ENCODE measurements at regions not wholly inside any gene's neighbourhood (a gene's known extent, or its start where the extent isn't known, plus 50 kb on each side); places are given as distances from the start of the nearest gene placed in this dataset.

GRCh38 chr9:80557256-80557655 lies 985.5 kb downstream of the TLE4 start:
- no peaks in the 10 kb centered on the region for H3K9me3 Mint-ChIP-seq (ENCODE audit: unreplicated experiment)
- no peaks in the 10 kb centered on the region for H3K27me3 Mint-ChIP-seq (ENCODE audit: insufficient read depth, unreplicated experiment)
- TF ChIP-seq CTCF (IDR thresholded peaks at IDR 0.05; ENCODE audit: unreplicated experiment): no peak
- ChIA-PET CTCF (no interaction called here), POLR2A (interaction anchor here (0.6 to 0.9 kb wide), 2 partner anchors 56 to 1187 kb away, joined by 3 to 4 read pairs; no protein-coding TSS in a partner anchor)
- no peak overlapping the region for H3K4me3 Mint-ChIP-seq (ENCODE audit: unreplicated experiment)
- TSS peak; percentile 64 for BruUV-seq (replicated peaks)
- intact Hi-C loops (cut with micrococcal nuclease): no loop called here
- H3K36me3 Mint-ChIP-seq (ENCODE audit: insufficient read depth, unreplicated experiment): no peaks in the 10 kb centered on the region
- peaks cover 47% of the 10 kb centered on the region for H3K4me1 Mint-ChIP-seq (ENCODE audit: insufficient read depth, unreplicated experiment)
- peak overlapping the region; percentile 53 for H3K27ac Mint-ChIP-seq (ENCODE audit: low read depth, unreplicated experiment)
- peak; percentile 36 for DNase-seq (ENCODE audit: unreplicated experiment)

GRCh38 chr9:80556631-80557030 lies 984.9 kb downstream of the TLE4 start:
- no peak for TF ChIP-seq CTCF (IDR thresholded peaks at IDR 0.05; ENCODE audit: unreplicated experiment)
- intact Hi-C loops (cut with micrococcal nuclease): no loop called here
- peak; percentile 79 for DNase-seq (ENCODE audit: unreplicated experiment)
- Mint-ChIP-seq H3K27me3 (ENCODE audit: insufficient read depth, unreplicated experiment) (no peaks in the 10 kb centered on the region), H3K9me3 (ENCODE audit: unreplicated experiment) (no peaks in the 10 kb centered on the region), H3K4me3 (ENCODE audit: unreplicated experiment) (peak overlapping the region; percentile 3), H3K27ac (ENCODE audit: low read depth, unreplicated experiment) (peak overlapping the region; percentile 53), H3K36me3 (ENCODE audit: insufficient read depth, unreplicated experiment) (no peaks in the 10 kb centered on the region), H3K4me1 (ENCODE audit: insufficient read depth, unreplicated experiment) (peaks cover 44% of the 10 kb centered on the region)
- POLR2A ChIA-PET: interaction anchor here (0.6 to 1.1 kb wide), 5 partner anchors 16 to 1187 kb away, joined by 3 to 4 read pairs (median 3); no protein-coding TSS in a partner anchor
- no TSS peak for BruUV-seq (replicated peaks)
- CTCF ChIA-PET: interaction anchor here (0.6 kb wide), 1 partner anchor 1026 kb away, joined by 3 read pairs; no protein-coding TSS in a partner anchor

- ChIA-PET CTCF (interaction anchor here (0.6 kb wide), 1 partner anchor 1026 kb away, joined by 3 read pairs; no protein-coding TSS in a partner anchor), POLR2A (interaction anchor here (0.9 to 1.1 kb wide), 2 partner anchors 15 to 710 kb away, joined by 3 read pairs; no protein-coding TSS in a partner anchor)
- peak; percentile 83 for DNase-seq (ENCODE audit: unreplicated experiment)
- Mint-ChIP-seq H3K27me3 (ENCODE audit: insufficient read depth, unreplicated experiment) (no peaks in the 10 kb centered on the region), H3K27ac (ENCODE audit: low read depth, unreplicated experiment) (no peak overlapping the region), H3K4me1 (ENCODE audit: insufficient read depth, unreplicated experiment) (peaks cover 41% of the 10 kb centered on the region), H3K4me3 (ENCODE audit: unreplicated experiment) (no peak overlapping the region), H3K36me3 (ENCODE audit: insufficient read depth, unreplicated experiment) (no peaks in the 10 kb centered on the region), H3K9me3 (ENCODE audit: unreplicated experiment) (no peaks in the 10 kb centered on the region)
- no peak for TF ChIP-seq CTCF (IDR thresholded peaks at IDR 0.05; ENCODE audit: unreplicated experiment)
- BruUV-seq (replicated peaks): no TSS peak
- intact Hi-C loops (cut with micrococcal nuclease): no loop called here
Measured at GRCh38 chr9:80555782-80556325, 984.1 kb downstream of the TLE4 start.

GRCh38 chr9:80554856-80555255 lies 983.1 kb downstream of the TLE4 start:
- BruUV-seq (replicated peaks): no TSS peak
- CTCF ChIA-PET: interaction anchor here (0.6 kb wide), 1 partner anchor 366 kb away, joined by 3 read pairs; no protein-coding TSS in a partner anchor
- TF ChIP-seq CTCF (IDR thresholded peaks at IDR 0.05; ENCODE audit: unreplicated experiment): no peak

More at GRCh38 chr9:80554856-80555255, 983.1 kb downstream of the TLE4 start:
- POLR2A ChIA-PET: no interaction called here
- no peak for DNase-seq (ENCODE audit: unreplicated experiment)
- H3K27ac Mint-ChIP-seq (ENCODE audit: low read depth, unreplicated experiment): no peak overlapping the region
- H3K4me1 Mint-ChIP-seq (ENCODE audit: insufficient read depth, unreplicated experiment): peaks cover 41% of the 10 kb centered on the region
- no peak overlapping the region for H3K4me3 Mint-ChIP-seq (ENCODE audit: unreplicated experiment)
- no peaks in the 10 kb centered on the region for H3K27me3 Mint-ChIP-seq (ENCODE audit: insufficient read depth, unreplicated experiment)
- no peaks in the 10 kb centered on the region for H3K36me3 Mint-ChIP-seq (ENCODE audit: insufficient read depth, unreplicated experiment)
- no peaks in the 10 kb centered on the region for H3K9me3 Mint-ChIP-seq (ENCODE audit: unreplicated experiment)
- intact Hi-C loops (cut with micrococcal nuclease): no loop called here

Data from MCF 10A (cell line).